Activated T-helper 17 cell treated with anti-CD3 and anti-CD28 coated beads, Interleukin-2, amount 50 U/mL, for 72 hours (primary cell): ENCODE measurements at regions not wholly inside any gene's neighbourhood (a gene's known extent, or its start where the extent isn't known, plus 50 kb on each side); places are given as distances from the start of the nearest gene placed in this dataset.
"Not testable (repeated sequence)": the region's sequence is repeated elsewhere in the genome, so short reads cannot be mapped to it uniquely, and the experiment has no call there.

Experiments used
- ATAC-seq: fragments of 150-1000 bp; cut with Tn5 transposase; replicated peaks from 2 replicates; pipeline ENCODE4 v1.10.0; 2021; ENCODE audit warnings: mild to moderate bottlenecking, moderate library complexity
- H3K27ac Mint-ChIP-seq: one replicate; pipeline ENCODE4 v1.8.0; 2022; ENCODE audit warnings: mixed read lengths
- H3K27me3 Mint-ChIP-seq: one replicate; pipeline ENCODE4 v1.8.0; 2022; ENCODE audit warnings: mixed read lengths
- H3K36me3 Mint-ChIP-seq: one replicate; pipeline ENCODE4 v1.8.0; 2022; ENCODE audit warnings: low read depth, mild to moderate bottlenecking, mixed read lengths
- H3K4me1 Mint-ChIP-seq: one replicate; pipeline ENCODE4 v1.8.0; 2022; ENCODE audit warnings: mixed read lengths
- H3K4me3 Mint-ChIP-seq: one replicate; pipeline ENCODE4 v1.8.0; 2022; ENCODE audit warnings: mild to moderate bottlenecking, mixed read lengths
- H3K9me3 Mint-ChIP-seq: one replicate; pipeline ENCODE4 v1.8.0; 2022; ENCODE audit warnings: mixed read lengths

DNA sequence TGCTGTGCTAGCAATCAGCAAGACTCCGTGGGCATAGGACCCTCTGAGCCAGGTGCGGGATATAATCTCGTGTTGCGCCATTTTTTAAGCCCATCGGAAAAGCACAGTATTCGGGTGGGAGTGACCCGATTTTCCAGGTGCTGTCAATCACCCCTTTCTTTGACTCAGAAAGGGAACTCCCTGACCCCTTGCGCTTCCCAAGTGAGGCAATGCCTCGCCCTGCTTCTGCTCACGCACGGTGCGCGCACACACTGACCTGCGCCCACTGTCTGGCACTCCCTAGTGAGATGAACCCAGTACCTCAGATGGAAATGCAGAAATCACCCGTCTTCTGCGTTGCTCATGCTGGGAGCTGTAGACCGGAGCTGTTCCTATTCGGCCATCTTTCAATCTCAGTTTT lies 372.6 kb downstream of the CDC5L start:
- not testable (repeated sequence) for H3K27ac Mint-ChIP-seq, H3K36me3 Mint-ChIP-seq, H3K27me3 Mint-ChIP-seq, H3K4me3 Mint-ChIP-seq, H3K9me3 Mint-ChIP-seq, ATAC-seq, H3K4me1 Mint-ChIP-seq

DNA sequence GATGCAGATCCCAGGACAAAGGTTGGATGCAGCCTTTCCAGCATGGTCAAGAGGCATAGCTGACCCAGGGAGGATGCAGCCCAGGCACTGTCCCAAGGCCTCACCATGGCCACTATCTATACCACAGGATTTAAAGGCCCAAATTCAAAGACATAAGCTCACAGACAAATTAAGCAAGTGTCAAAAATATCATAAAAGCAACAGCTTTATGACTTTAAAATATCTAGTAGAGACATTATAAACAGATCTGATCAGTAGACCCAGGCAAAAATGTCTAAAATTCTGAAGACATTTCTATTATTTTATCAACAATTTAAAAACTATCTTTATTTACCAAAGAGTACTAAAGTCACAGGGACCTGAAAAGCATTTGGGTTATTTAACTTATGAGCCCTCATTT lies 373.5 kb downstream of the CDC5L start:
- no peak overlapping the region for H3K4me3 Mint-ChIP-seq
- no peaks in the 10 kb centered on the region for H3K36me3 Mint-ChIP-seq
- H3K27ac Mint-ChIP-seq = no peak overlapping the region
- ATAC-seq = no peak
- H3K9me3 Mint-ChIP-seq = peaks cover 7% of the 10 kb centered on the region
- no peaks in the 10 kb centered on the region for H3K4me1 Mint-ChIP-seq
- no peaks in the 10 kb centered on the region for H3K27me3 Mint-ChIP-seq

DNA sequence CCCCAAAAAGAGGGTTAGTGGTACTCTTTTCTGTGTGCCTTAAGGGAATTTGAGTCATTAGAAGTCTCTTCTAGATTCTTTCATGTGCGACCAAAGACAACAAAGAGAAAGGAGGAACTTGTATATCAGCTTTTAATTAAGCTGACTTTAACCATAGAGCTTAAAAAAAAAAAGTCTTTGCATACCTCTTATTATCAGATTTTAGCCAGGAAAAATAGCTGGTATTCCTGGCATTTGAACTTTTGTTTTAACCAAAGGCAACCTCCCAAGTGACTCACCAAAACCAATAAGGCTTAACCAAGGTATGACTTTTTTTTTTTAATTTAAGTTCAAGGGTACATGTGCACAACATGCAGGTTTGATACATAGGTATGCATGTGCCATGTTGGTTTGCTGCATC lies 375.0 kb downstream of the CDC5L start:
- peaks cover 7% of the 10 kb centered on the region for H3K9me3 Mint-ChIP-seq
- H3K36me3 Mint-ChIP-seq = no peaks in the 10 kb centered on the region
- ATAC-seq = no peak
- no peaks in the 10 kb centered on the region for H3K27me3 Mint-ChIP-seq
- H3K4me1 Mint-ChIP-seq = no peaks in the 10 kb centered on the region
- no peak overlapping the region for H3K27ac Mint-ChIP-seq
- no peak overlapping the region for H3K4me3 Mint-ChIP-seq

- no peak overlapping the region for H3K4me3 Mint-ChIP-seq
- H3K27me3 Mint-ChIP-seq = no peaks in the 10 kb centered on the region
- no peak overlapping the region for H3K27ac Mint-ChIP-seq
- ATAC-seq = no peak
- no peaks in the 10 kb centered on the region for H3K36me3 Mint-ChIP-seq
- H3K4me1 Mint-ChIP-seq = peaks cover 4% of the 10 kb centered on the region
- H3K9me3 Mint-ChIP-seq = peaks cover 9% of the 10 kb centered on the region
Measured at GRCh38 chr6:44771647-44772415, 384.3 kb downstream of the CDC5L start.

DNA sequence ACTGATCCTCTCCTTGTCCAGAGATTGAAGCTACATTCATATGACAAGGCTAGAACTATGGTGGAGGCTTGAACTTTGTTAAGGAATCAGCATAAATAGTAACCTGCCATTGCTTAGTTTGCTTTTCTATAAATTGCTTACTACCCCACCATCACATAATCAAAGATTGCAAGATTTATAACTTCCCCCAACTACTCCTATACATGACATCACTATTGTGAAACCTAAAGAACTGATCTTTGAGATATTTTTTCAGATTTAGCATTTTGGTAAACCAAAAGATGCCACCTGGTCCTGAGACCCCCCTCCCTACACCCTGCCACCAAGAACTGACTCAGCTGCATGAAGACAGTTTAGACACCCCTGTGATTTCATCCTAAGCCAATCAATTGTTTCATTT lies 385.3 kb downstream of the CDC5L start:
- H3K4me1 Mint-ChIP-seq = peaks cover 4% of the 10 kb centered on the region
- no peaks in the 10 kb centered on the region for H3K36me3 Mint-ChIP-seq
- no peak for ATAC-seq
- no peaks in the 10 kb centered on the region for H3K27me3 Mint-ChIP-seq
- no peak overlapping the region for H3K4me3 Mint-ChIP-seq
- H3K9me3 Mint-ChIP-seq = peaks cover 9% of the 10 kb centered on the region
- no peak overlapping the region for H3K27ac Mint-ChIP-seq

DNA sequence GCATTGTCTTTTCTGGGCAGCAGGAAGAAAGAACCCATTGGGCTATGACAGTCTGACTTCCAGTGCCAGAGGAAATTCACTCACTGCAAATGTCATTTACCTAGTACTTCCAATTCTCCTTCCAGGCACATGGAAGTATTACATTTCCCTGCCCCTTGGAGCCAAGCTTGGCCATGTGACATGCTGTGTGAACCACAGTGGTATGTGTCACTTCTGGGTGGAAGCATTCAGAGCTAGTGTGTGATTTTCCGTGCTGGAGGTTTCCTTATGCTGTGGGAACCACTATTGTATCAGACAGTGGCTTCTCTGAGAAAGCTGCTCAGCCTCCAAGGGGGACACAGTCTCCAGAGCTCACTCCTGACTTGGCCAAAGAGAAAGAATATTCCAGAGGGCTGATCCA lies 387.6 kb downstream of the CDC5L start:
- Mint-ChIP-seq H3K27ac (no peak overlapping the region), H3K9me3 (peaks cover 9% of the 10 kb centered on the region), H3K27me3 (no peaks in the 10 kb centered on the region), H3K4me1 (peaks cover 4% of the 10 kb centered on the region), H3K36me3 (no peaks in the 10 kb centered on the region), H3K4me3 (no peak overlapping the region)
- ATAC-seq = no peak

DNA sequence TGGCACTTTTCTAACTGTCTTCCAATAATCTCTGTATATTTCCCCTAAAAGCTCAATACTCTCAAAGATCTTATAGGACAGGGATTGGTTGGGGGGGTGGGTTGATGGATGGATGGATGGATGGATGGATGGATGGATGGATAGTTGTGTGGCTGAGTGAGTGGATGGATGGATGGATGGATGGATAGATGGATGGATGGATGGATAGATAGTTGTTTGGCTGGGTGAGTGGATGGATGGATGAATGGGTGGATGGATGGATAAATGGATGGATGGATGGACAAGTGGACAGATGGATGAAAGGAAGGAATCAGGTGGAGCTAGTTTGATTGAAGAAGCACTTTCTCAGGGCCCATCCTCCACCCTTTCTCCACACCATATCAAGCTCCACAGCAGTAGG lies 388.8 kb downstream of the CDC5L start:
- Mint-ChIP-seq H3K27me3 (no peaks in the 10 kb centered on the region), H3K9me3 (peaks cover 9% of the 10 kb centered on the region), H3K36me3 (no peaks in the 10 kb centered on the region), H3K27ac (no peak overlapping the region), H3K4me3 (no peak overlapping the region), H3K4me1 (peaks cover 4% of the 10 kb centered on the region)
- no peak for ATAC-seq

GRCh38 chr6:44778513-44778912 lies 391.0 kb downstream of the CDC5L start:
- Mint-ChIP-seq H3K36me3 (no peaks in the 10 kb centered on the region), H3K27ac (no peak overlapping the region), H3K4me1 (peaks cover 2% of the 10 kb centered on the region), H3K9me3 (peaks cover 8% of the 10 kb centered on the region), H3K27me3 (no peaks in the 10 kb centered on the region), H3K4me3 (no peak overlapping the region)
- ATAC-seq = no peak
